Uterus (tissue), 2 donors: ENCODE measurements at regions not wholly inside any gene's neighbourhood (a gene's known extent, or its start where the extent isn't known, plus 50 kb on each side); places are given as distances from the start of the nearest gene placed in this dataset.

ENCODE experiments used
- CTCF ChIP-seq, 4 experiments: fragments of 200-600 bp in 2 of 4; fragments of 450-650 bp in 2 of 4; sonication (generic) in 2 of 4; IDR thresholded peaks; one replicate each; pipeline ENCODE4 v1.5.1; 2016 to 2019; ENCODE audit warnings: antibody characterized with exemption in 4 of 4, mild to moderate bottlenecking in 2 of 4, moderate library complexity in 1 of 4
- POLR2A ChIP-seq, 2 donors: fragments of 450-650 bp; IDR thresholded peaks; one replicate each; pipeline ENCODE4 v1.6.1; 2016; ENCODE audit warnings: antibody characterized with exemption in 2 of 2, mild to moderate bottlenecking in 1 of 2, moderate library complexity in 1 of 2

GRCh38 chr2:38187541-38188011 is 111.6 kb upstream of the CYP1B1 start:
- TF ChIP-seq CTCF (IDR thresholded peaks at IDR 0.05) (no peak), POLR2A (IDR thresholded peaks at IDR 0.05) (no peak)
